Fibroblast of the aortic adventitia (primary cell): ENCODE measurements at regions not wholly inside any gene's neighbourhood (a gene's known extent, or its start where the extent isn't known, plus 50 kb on each side); places are given as distances from the start of the nearest gene placed in this dataset.
A peak's percentile ranks its signal among the peaks of the same experiment; 100 is the strongest.
"Not testable (repeated sequence)": the region's sequence is repeated elsewhere in the genome, so short reads cannot be mapped to it uniquely, and the experiment has no call there.

Experiments
- DNase-seq: peaks from one replicate; pipeline ENCODE4 v3.0.0-alpha.2; 2010; ENCODE audit warnings: low read depth
- H3K4me3 ChIP-seq: 2 replicates; pipeline ENCODE4 v1.5.1; 2011; ENCODE audit warnings: low read depth, mild to moderate bottlenecking, control low read depth, low read length, moderate library complexity
- TF ChIP-seq, protein P1 (sequence below): IDR thresholded peaks from 2 replicates; pipeline ENCODE4 v1.5.1; 2011; ENCODE audit warnings: mild to moderate bottlenecking, low read length, control low read depth, inconsistent platforms; ENCODE audit not compliant: insufficient read depth

GRCh38 chrX:86946569-86946968 lies 571.0 kb upstream of the KLHL4 start:
- H3K4me3 ChIP-seq = no peak overlapping the region
- peak; percentile 1 for DNase-seq
- TF ChIP-seq, protein P1, sequence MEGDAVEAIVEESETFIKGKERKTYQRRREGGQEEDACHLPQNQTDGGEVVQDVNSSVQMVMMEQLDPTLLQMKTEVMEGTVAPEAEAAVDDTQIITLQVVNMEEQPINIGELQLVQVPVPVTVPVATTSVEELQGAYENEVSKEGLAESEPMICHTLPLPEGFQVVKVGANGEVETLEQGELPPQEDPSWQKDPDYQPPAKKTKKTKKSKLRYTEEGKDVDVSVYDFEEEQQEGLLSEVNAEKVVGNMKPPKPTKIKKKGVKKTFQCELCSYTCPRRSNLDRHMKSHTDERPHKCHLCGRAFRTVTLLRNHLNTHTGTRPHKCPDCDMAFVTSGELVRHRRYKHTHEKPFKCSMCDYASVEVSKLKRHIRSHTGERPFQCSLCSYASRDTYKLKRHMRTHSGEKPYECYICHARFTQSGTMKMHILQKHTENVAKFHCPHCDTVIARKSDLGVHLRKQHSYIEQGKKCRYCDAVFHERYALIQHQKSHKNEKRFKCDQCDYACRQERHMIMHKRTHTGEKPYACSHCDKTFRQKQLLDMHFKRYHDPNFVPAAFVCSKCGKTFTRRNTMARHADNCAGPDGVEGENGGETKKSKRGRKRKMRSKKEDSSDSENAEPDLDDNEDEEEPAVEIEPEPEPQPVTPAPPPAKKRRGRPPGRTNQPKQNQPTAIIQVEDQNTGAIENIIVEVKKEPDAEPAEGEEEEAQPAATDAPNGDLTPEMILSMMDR = peak; percentile 56

DNA sequence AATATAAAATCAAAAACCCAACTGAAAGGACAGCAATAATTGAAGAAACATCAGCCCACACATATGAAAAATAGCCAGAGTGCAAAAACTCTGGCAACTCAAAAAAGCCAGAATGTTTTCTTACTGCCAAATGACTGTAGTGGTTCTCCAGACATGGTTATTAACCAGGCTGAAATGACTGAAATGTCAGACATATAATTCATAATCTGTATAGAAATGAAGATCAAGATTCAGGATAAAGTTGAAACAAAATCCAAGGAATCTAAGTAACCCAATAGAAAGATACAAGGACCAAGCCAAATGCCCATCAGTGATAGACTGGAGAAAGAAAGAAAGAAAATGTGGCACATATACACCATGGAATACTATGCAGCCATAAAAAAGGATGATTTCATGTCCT lies 553.3 kb upstream of the KLHL4 start:
- DNase-seq = no peak
- TF ChIP-seq, protein P1 = no peak
- no peak overlapping the region for H3K4me3 ChIP-seq

DNA sequence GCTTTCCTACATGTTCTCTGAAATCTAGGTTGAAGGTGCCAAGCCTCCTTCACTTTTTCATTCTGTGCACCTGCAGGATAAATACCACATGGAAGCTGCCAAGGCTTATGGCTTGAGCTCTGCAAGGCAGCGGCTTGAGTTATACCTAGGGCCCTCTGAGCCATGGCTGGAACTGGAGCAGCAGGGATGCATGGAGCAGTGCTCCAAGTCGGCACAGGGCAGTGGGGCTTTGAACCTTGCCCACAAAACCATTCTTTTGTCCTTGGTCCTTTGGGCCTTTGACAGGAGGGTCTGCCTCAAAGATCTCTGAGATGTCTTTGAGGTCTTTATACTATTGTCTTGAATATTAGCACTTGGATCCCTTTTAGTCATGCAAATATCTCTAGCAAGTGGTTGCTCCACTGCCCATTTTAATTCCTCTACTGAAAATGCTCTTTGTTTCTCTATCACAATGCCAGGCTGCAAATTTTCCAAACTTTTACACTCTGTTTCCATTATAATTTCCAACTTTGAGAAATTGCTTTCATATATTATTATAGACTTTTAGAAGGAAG lies 536.2 kb upstream of the KLHL4 start:
- H3K4me3 ChIP-seq = no peak overlapping the region
- TF ChIP-seq, protein P1 = no peak
- no peak for DNase-seq

DNA sequence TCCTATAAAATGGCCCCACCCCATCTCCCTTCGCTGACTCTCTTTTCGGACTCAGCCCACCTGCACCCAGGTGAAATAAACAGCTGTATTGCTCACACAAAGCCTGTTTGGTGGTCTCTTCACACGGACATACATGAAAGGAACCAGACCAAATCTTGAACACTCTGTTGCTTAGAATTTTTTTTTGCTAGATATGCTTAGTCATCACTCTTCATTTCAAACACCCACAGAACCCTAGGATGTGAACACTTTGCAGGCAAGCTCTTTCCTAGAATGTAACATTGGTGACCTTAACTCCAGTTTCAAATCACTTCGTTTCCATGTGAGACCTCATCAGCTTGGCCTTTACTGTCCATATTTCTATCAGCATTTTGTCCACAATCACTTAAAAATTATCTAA lies 530.3 kb upstream of the KLHL4 start:
- DNase-seq = not testable (repeated sequence)

DNA sequence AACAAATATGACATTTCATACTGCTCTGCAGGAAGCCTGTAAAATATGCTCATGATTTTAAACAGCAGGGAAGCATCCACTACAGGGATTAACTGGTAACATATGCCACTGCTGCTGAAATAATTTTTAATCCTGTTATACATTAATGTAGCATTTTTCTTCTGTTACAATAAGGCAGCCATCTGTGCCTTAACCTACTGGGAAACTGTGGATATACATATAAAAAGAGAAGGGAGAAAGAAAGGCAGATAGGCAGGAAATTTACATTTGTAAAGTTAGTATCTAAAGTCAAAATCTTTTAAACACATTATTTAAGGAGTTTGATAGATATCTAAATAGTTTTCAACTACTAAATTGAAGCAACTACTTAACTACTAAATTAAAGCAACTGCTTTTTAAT lies 514.6 kb upstream of the KLHL4 start:
- DNase-seq = no peak
- TF ChIP-seq, protein P1 = no peak
- no peak overlapping the region for H3K4me3 ChIP-seq

More for the DNA sequence above, 530.3 kb upstream of the KLHL4 start:
- H3K4me3 ChIP-seq = not testable (repeated sequence)

GRCh38 chrX:87005183-87005582 lies 512.4 kb upstream of the KLHL4 start:
- no peak overlapping the region for H3K4me3 ChIP-seq
- TF ChIP-seq, protein P1 = no peak
- DNase-seq = no peak

- H3K4me3 ChIP-seq = no peak overlapping the region
- DNase-seq = no peak
- TF ChIP-seq, protein P1 = no peak
Observed at GRCh38 chrX:87005885-87006284, 511.7 kb upstream of the KLHL4 start.
